Kasumi-1 (cell line): ENCODE measurements at regions not wholly inside any gene's neighbourhood (a gene's known extent, or its start where the extent isn't known, plus 50 kb on each side); places are given as distances from the start of the nearest gene placed in this dataset.

Experiments used
- DNase-seq, 2 experiments: peaks; one replicate each; lab custom pipeline; 2025; lab: John Stamatoyannopoulos, UW

- no peak for DNase-seq
These were observed 189.8 kb downstream of the INSIG2 start for GRCh38 chr2:118278046-118278445.

- no peak for DNase-seq
These were observed 186.7 kb downstream of the INSIG2 start for GRCh38 chr2:118274841-118275510.

- DNase-seq: no peak
These were observed 184.1 kb downstream of the INSIG2 start for GRCh38 chr2:118272391-118272790.

DNA sequence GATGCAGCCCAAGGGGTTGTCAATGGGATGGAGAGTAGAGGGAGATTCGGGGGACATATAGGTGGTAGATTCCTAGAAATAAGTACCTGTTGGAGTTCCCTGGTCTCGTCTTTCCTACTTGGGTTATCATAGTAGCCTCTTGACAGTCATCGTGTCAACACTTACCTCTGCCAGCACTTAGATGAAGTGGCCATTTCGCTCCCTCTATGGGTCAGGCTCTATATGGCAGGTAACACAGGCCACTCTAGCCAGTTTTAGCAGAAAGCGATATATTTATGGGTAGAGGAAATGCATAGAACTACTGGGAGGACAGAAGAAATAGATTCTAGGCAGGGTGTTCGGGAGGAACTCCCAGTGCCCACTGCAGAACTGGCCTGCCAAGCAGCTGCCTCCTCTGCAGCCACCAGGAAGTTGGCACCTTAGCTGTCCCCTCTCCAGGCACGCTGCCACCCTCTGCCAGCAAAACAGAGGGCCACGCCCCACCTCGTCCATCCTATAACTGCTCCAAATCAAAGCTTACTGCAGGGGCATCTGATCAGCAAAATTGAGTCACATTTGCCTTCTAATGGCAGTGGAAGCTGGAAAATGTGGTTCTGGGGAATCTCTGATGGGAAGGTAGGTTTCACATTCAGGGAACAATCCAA lies 181.3 kb downstream of the INSIG2 start:
- DNase-seq: no peak

- no peak for DNase-seq
These were observed 180.0 kb downstream of the INSIG2 start for GRCh38 chr2:118268268-118268667.

DNA sequence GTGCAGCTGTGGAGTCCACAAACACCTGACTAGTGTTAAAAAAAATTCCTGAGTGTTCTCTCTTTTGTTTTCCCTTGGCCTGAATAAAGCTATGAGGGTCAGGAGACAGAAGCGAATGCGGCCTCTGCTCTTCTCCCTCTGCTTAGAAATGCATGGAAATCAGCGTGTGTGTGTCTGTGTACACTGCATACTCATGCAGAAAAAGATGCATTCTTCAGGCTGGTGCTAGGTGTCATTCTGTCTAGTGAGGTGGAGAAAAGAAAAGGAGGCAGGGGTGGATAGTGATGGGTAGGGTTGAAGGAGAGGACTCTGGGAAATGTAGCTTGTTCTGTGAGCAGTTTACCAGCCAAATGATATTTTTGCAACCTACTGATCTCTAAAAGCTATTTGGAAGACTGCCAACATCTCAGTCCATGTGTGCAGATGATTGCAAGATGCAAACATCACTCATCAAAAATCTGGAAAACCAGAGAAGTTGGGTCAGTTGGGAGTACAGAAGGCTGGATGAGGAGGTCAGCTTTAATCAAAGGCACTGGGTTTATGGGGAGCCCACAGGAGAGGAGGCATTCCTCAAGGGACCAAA lies 177.7 kb downstream of the INSIG2 start:
- no peak for DNase-seq

- DNase-seq: no peak
These were observed 176.1 kb downstream of the INSIG2 start for GRCh38 chr2:118264232-118264990.

DNA sequence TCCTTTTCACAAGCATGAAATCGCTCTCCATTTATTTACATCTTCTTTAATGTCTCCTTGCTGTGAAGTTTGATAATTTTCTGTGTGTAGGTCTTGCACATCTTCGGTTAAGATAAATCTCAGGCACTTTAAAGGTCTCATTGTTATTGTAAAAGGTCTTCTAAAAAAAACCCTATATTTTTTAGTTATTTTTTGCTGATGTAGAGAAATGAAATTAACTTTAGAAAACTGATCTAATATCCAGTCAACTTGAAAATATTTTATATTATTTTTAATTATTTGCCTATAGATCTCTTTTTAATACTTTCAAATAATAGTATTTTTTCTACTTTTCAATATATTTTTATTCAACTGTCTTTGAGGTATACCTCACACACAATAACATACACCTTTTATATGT lies 169.4 kb downstream of the INSIG2 start:
- no peak for DNase-seq

DNA sequence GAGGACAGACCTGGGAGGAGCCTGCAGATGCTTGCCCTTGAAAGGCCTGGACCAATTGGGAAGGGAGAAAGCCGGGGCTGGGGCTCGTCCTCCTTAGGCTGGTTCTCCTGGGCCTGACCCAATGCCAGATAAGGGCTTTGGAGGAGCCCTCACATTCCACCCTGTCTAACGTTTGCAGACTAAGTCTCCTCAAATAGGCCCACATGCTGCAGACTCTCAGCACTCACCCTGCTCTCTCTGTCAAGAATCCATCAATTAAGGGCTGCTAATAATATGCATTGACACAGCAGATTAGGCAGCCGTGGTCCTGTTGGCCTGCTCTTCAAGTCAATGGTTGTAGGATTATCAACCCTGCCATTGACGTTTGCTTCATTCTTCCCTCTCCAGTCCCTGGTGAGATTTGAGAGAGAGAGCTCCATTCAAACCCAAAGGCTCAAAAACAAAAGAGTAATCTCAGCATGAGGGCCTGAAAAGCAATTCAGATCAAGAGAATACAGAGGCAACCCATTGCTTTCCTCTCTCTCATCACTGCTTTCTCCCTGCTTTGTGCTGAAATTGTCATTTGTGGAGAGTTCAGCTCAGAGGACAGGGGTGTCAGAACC lies 167.6 kb downstream of the INSIG2 start:
- no peak for DNase-seq

GRCh38 chr2:118255301-118255700 lies 167.0 kb downstream of the INSIG2 start:
- DNase-seq: no peak

- no peak for DNase-seq
These were observed 165.8 kb downstream of the INSIG2 start for GRCh38 chr2:118254116-118254515.

- no peak for DNase-seq
These were observed 163.2 kb downstream of the INSIG2 start for GRCh38 chr2:118251427-118251826.

GRCh38 chr2:118250463-118250862 lies 162.2 kb downstream of the INSIG2 start:
- DNase-seq: no peak

DNA sequence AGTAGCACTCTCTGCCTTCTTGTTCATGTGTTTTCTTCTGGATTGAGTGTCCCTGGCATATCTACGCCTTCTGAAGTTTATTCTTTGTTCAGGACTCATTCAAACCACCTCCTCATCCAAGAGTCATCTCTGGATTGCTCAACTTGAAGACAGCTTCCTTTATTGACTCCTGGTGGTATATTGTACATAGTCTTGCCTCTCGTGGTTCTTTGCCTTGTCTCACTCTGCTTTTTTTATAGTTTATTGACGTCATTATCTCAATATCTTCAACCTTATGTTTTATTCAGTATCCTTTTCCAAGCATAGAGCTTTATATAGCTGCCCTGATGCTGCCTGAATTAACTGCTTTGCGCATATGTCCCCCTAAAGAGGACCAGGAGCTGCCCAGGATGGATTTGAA lies 161.7 kb downstream of the INSIG2 start:
- DNase-seq: peak; percentile 23 to 25

DNA sequence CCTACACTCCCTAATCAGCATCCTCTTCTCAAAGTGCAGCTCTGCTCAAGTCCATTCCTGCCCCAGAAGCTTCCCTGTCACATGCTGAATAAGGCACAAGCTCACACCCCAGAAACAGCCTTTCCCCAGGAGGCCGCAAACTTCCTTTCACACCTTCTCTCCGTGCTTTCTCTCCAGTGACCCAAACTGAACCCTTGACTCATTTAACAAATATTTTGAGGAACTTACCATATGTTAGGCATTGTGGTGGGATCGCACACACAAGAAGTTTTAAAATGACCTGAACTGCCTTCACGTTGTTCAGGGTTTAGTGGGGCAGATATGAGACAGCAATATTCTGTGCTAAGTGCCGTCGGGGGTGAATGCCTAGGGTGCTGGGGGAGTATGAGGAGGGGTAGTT lies 161.3 kb downstream of the INSIG2 start:
- peak; percentile 41 to 49 for DNase-seq

GRCh38 chr2:118246726-118247125 lies 158.5 kb downstream of the INSIG2 start:
- DNase-seq: no peak

GRCh38 chr2:118246079-118246478 lies 157.8 kb downstream of the INSIG2 start:
- no peak for DNase-seq

GRCh38 chr2:118244686-118245085 lies 156.4 kb downstream of the INSIG2 start:
- DNase-seq: no peak

- DNase-seq: no peak
These were observed 154.8 kb downstream of the INSIG2 start for GRCh38 chr2:118243031-118243430.

DNA sequence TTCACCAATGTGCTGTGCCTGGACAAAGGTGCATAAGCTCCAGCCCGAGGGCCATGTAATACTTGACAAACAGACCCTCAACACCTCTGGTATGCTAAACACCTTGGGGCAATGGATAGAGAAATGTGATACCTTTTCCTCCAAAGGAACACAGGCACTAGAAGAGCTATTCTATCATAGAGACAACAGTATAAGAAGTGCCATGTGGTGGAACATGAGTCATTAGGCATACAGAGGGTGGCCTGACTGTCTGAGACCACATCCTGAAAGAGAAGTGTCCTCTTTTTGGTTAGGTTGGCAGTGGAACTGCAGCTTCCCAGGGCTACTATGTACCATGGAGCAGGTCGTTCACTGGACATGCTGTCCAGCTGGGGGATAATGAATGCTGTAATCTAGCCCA lies 153.9 kb downstream of the INSIG2 start:
- DNase-seq: no peak

- no peak for DNase-seq
These were observed 152.9 kb downstream of the INSIG2 start for GRCh38 chr2:118241128-118241527.

DNA sequence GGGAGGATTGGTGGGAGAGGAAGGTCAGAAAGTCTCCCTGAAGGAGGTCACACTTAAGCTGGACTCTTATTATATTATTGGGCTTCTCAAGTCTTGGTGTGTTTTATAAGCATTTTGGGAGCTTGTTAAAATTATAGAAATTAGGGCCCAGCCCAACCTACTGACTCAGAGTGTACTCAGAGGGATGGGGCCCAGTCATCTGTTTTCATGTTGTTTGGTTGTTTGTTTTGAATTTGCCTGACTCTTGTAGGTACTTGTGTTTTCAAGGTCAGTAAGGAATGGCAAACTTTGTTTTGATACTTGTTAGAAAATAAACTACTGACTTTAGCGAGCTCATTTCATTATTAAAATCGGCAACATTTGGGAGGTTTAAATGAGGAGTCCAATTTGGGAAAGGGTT lies 152.0 kb downstream of the INSIG2 start:
- DNase-seq: no peak
